Colon (tissue), 2 donors: ENCODE measurements at regions not wholly inside any gene's neighbourhood (a gene's known extent, or its start where the extent isn't known, plus 50 kb on each side); places are given as distances from the start of the nearest gene placed in this dataset.
"Not testable (repeated sequence)": the region's sequence is repeated elsewhere in the genome, so short reads cannot be mapped to it uniquely, and the experiment has no call there.

Source experiments
- FAIRE-seq: peaks from 2 replicates; lab custom pipeline; 2012; peaks lifted over from hg19 to GRCh38; lab: Jason Lieb, UNC
- donor health status: control.
- donor health status: control.

DNA sequence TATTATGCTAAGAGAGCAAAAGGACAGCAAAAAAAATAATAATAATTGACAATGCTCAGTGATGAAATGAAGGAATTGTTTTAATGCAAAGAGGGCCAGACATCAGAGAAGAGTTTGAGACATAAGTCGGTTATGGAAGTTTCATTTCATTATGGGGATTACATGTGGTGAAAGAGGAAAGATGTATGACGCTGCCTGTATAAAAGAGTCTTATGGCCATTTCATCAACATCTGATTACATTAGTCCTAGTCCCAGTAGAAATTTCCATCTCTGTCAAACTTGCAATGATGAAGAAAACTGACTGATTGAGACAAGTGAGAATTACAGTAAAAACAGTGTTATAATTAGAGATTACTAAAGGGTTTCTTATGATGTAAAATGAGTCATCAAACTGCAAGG lies 900.6 kb upstream of the CDH9 start:
- FAIRE-seq, result no peak

DNA sequence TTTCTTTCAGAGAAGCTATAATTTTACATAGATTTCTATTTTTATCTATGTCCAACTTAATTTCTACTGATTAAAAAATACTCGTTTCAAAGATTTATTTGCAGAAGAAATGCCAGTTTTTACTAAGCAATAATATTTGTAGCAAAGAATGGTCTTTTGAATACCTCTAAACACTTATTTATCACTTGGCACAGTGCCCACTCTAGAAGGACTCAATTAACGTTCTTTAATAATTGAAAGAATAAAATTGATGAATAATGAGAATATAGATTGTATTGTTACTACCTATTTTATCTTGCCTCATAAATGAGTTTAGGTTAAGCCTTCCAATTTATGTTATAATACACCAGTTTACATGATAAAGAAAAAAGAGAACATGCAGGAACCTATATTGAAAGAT lies 889.7 kb upstream of the CDH9 start:
- no peak for FAIRE-seq

DNA sequence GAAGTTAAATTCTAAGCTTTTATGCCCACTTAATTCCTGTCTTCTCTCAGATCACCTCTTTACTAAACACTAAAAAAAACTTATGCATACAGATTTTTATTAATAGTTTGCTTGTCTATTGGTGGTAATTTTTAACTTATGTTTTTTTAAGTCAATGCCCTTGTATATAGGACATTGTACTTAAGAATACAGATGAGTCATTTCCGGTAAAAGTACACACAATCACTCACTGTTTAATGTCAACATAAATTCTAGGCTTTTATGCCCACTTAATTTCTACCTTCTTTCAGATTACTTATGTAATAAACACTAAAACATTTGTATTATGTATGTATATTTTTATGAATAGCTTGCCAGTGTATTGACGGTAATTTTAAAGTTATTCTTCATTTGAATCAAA lies 872.8 kb upstream of the CDH9 start:
- no peak for FAIRE-seq

DNA sequence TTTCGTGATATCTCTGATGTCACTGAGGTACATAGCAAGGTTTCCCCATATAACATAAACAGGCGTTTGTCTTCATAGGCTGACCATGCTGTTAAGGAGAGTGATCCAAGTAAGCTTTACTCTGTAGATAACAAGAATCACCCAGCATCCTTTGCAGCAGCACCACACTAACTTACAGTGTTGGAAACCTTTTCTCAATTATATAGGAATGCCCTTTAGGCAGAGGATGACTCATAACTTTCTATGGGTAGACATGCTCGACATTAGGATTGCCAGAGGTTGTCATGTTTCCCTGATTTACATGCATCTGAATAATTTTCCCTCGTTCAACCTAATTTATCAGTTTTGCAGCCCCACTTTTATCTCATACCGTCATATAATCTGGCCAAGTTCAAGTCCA lies 870.0 kb upstream of the CDH9 start:
- no peak for FAIRE-seq

DNA sequence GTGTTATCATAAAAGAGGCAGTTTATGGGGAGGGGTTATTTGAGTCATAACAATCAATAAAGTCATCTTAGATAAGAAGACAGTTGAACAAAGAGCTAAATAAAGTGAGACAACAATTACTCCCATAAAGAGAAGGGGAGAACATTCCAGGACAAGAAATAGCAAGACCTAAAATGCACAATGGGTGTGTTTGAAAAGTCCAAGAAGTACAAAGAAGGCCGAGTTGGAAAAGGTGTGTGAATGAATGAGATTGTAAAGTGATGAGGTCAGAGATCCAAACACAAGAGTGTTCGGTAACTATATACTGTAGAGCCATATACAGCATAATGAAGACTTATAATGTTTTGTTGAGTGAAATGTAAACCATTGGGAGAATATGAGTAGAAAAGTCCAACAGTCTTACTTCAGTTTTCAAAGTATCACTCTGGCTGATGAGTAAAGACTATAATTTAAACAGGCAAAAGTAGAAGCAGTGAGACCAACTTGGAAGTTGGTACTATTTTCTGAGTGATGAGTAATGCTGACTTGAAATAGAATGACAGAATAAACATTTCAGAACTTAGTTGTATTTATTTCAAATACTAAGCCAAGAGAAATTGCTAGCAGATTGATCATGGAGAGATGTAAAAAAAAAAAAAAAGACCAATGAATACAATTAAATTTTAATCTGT lies 868.7 kb upstream of the CDH9 start:
- no peak for FAIRE-seq

DNA sequence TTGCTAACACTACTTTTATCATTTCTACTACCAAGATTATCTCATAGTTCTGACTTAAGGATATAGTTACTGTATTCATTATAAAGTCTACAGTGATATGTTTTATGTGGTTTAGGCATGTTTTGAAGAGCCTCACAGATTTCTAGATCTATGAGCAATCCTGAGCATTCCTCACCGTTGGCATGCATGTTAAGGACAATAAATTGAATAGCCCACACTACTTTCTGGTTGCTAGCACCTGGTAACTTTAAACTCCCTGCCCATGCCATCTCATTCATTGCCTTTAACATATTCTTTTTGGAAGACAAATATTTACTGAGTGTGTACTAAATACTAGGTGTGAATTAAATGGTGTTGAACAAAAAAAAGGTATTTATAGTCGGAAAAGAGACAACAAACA lies 868.1 kb upstream of the CDH9 start:
- no peak for FAIRE-seq

DNA sequence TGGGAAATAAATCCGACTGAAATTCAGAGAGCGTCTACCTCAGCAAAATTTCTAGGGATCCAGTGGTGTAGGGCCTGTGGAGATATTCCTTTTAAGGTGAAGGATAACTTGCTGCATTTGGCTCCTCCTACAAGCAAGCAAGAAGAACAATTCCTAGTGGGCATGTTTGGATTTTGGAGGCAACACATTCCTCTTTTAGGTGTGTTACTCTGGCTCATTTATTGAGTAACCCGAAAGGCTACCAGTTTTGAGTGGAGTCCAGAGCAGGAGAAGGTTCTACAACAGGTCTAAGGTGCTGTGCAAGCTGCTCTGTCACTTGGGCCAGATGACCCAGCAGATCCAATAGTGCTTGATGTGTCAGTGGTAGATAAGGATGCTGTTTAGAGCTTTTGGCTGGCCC lies 862.4 kb upstream of the CDH9 start:
- no peak for FAIRE-seq

DNA sequence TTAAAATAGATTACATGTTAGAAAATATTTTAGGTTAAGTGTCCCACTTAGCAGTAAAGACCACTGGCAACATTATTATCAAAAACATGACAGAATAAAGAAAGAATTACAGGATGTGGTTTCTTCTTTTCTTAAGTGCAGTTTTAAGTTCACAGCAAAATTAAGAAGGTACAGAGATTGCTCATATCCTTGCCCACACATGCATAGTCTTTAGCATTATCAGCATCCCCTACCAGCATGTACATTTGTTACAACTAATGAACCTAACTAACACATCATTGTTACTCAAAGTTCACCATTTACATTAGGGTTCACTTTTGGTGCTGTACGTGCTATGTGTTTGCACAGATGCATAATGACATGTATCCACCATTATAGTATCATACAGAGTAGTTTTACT lies 837.7 kb upstream of the CDH9 start:
- no peak for FAIRE-seq

DNA sequence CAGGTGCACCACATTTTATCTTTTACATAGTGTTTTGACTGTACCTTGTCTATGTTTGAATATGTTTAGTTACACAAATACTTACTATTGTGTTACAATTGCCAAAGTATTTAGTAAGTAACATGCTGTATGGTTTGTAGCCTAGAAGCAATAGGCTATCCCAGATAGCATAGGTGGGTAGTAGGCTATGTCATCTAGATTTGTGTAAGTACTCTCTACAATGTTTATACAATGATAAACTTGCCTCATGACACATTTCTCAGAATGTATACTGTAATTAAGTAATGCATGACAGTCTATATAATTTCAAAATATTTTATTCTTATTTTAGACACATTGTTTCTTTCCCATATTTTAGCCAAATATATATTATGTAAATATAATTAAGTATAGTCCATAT lies 836.8 kb upstream of the CDH9 start:
- FAIRE-seq, result no peak

DNA sequence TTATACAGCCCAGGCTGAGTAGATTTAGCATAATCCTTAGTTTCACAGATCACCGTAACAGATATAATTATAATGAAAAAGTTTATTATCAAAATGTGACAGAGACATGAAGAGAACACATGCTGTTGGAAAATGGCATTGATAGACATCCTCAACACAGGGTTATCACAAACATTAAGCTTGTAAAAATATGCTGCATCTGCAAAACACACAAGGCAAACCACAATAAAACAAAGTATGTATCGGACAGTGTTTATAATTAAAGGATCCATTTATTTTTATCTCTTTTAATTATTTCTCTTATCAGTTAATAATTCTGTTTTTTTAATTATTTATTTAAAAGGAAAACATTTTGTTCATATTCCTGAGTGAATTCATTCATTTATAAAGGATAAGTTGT lies 829.9 kb upstream of the CDH9 start:
- no peak for FAIRE-seq

DNA sequence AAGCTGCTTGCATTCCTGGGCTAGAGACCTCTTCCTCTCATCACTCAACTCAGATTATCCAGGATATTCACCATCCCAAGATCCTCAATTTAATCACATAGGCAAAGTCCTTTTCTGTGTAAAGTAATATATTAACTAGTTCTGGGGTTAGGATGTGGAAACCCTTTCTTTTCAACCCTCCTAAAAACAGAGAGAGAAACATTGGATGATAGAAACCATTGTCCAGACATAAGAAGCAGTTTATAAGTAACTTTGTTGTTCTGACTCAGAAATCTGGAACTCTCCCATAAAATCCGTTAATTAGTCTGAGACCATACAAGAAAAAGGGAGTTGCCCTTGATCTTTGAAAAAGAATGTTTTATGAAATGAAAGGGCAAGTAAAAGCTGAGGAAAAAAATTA lies 817.1 kb upstream of the CDH9 start:
- no peak for FAIRE-seq

DNA sequence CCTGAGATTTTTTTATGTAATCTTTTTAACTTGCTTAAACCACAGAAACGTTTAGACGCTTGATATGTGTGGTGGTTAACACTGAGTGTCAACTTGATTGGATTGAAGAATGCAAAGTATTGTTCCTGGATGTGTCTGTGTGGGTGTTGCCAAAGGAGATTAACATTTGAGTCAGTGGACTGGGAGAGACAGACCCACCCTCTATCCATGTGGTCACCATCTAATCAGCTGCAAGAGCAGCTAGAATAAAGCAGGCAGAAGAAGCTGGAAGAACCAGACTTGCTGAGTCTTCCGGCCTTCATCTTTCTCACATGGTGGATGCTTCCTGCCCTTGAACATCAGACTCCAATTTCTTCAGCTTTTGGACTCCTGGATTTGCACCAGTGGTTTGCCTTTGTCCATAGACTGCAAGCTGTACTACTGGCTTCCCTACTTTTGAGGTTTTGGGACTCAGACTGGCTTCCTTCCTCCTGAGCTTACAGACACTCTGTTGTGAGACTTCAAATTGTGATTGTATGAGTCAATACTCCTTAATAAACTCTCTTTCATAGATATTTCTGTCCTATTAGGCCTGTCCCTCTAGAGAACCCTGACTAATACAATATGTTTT lies 816.0 kb upstream of the CDH9 start:
- no peak for FAIRE-seq

DNA sequence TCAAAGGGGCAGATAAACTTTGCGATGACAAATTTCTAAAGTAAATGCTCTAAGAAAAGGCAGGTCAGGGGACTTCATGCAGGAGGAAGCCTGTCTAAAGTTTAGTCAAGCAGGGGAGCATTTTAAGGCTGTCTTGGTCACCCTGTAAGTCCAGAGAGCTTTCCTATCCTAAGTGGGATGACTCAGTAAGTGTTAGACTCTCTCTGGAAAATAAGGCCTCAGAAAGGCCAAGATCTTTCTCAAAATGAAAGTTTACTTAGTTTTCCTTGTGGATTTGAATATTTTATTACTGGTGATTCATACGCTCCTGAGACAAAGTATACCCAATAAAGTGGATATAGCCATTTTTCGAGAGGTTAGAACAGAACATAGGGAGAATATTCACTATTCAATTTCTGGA lies 806.9 kb upstream of the CDH9 start:
- no peak for FAIRE-seq

DNA sequence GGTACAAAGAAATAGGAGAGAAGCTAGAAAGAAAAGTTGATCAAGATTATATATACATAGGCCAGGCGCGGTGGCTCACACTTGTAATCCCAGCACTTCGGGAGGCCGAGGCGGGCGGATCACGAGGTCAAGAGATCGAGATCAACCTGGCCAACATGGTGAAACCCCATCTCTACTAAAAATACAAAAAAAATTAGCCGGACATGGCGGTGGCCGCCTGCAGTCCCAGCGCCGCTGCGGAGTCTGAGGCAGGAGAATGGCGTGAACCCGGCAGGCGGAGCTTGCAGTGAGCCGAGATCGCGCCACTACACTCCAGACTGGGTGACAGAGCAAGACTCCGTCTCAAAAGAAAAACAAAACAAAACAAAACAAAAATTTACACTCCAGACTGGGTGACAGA lies 798.3 kb upstream of the CDH9 start:
- not testable (repeated sequence) for FAIRE-seq

DNA sequence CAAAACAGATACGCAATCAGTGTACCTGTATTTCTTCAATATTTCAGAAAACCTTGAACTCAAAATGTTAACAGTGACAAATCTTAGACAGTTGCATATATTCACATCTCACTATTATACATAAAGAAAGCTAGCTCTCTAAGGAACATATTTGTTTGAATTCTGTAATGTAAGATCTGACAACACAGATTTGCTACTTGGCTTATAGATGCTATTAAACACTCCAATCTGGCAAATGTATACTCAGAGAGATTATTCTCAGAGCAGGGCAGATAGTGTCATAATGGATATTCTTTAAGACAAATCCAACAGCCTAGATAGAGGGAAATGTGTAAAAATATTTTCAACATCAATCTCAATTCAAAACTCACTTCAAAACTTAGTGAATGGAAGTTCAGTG lies 794.5 kb upstream of the CDH9 start:
- no peak for FAIRE-seq

DNA sequence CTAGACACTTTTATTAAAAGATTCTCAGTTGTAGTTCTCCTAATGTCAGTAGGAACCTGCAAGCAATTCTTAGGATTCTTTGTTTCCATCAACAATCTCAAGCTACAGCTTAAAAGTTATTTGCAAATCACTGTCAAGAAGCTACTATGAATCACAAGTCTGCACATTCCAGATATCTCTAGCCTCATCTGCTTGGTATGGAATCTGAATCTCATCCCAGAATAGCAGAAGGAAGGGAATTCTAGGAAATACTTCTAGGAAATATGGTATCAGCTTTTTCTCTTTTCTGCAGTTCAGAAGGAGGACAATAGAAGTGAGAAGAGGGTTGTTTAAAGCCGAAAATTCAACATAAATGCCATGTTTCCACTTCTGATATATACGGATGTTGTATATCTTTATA lies 792.2 kb upstream of the CDH9 start:
- no peak for FAIRE-seq

DNA sequence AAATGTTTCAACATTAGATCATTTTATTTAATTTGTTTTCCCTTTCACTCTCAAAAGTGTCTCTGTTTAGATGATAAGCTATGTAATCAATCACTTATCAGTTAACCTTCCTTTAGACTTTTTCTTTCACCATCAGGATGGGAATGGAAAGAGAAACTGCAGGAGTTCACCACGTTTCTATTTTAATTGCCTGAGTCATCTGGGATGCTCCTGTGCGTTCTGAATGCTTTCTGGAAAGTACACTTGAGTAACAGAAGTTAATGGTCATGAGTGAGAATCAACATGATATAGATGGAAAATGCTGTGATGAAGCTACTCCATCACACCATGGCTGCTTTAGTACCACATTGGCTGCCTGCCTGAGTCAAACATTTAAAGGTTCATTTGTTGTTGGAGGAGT lies 783.3 kb upstream of the CDH9 start:
- FAIRE-seq, result no peak

DNA sequence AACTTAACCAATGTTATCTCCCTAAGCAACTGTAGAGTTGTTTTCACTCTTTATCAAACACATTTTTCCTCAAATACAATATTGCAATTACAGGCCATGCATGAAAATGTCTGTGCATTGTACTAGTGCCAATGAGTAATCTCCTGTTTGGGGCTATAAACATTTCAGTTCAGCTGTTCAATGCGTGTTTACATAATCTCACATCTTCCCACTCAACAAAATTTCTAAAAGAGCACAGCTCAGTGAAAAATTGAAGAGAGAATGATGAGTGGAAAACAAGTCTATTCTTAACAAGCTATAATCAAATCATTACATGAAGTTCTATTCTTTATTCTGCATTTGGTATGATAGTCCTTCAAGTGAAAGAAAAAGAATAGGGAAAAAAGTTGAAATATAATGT lies 780.5 kb upstream of the CDH9 start:
- no peak for FAIRE-seq

DNA sequence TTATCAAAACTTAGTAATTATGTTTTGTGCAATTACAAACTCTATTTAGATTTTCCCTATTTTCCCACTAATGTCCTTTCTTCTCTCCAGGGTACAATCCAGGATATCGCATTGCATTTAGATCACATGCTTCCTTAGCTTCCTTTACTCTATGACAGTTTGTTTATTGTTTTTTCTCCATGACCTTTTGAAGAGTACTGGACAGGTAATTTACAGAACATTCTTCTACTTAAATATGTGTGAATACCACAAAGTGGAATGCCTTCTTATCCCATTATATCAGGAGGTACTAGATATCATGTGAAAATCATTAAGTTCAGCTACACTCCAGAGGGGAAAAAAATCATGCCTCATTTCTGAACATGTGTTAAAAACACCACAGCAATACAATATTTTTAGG lies 776.6 kb upstream of the CDH9 start:
- FAIRE-seq, result no peak

DNA sequence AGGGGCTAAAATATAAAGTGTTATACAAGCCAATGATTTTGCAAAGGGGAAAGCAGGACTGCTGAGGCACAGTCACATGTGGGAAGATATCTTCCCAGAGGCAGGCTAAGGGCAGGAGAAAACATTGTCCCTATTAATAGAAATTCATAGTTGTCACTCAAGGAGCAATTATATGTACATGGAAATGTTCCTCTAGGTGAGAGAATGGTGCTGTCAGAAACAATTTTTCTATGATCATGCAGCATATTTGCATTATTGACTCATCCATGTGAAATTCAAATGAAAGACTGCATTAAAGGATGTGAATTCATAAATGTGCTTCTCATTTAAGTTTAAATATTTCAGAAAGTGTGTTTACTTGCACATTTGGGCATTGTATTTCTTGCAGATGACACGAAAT lies 775.9 kb upstream of the CDH9 start:
- FAIRE-seq, result no peak

DNA sequence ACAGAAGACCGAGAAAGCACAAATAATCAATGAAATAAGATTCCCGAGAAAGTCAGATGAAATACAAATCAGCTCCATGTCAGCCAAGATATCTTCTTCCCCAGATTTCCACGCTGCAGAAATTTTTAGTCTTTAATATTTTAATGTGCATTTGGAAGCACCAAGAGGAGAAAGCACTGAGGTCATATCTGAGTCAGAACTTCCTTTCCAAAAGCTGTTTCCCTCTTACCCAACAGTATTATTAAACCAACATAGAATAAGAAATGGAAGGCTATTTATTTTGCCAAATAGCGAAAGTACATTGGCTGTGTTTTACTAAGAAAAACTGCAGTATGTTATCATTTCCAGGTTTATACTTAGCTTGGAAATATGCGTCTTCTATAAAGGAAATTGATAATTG lies 772.1 kb upstream of the CDH9 start:
- FAIRE-seq, result no peak

DNA sequence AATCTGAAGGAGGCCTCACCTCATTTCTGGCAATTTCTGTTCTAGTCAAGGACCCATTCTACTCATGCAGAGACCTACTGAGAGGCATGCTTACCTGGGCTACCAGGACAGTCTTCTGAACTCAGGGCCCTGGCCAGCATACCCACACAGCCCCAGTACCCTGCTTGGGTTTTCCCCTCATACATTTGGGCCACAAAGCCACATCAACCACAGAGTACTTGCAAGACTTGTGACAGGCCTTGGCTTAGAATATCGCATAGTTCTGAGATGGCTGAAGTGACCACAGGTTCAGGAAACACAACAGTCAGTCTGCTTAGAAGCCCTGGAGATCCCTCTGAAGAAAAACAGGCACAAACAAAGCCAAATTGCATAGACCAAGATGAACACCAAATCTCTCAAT lies 758.8 kb upstream of the CDH9 start:
- FAIRE-seq, result no peak

DNA sequence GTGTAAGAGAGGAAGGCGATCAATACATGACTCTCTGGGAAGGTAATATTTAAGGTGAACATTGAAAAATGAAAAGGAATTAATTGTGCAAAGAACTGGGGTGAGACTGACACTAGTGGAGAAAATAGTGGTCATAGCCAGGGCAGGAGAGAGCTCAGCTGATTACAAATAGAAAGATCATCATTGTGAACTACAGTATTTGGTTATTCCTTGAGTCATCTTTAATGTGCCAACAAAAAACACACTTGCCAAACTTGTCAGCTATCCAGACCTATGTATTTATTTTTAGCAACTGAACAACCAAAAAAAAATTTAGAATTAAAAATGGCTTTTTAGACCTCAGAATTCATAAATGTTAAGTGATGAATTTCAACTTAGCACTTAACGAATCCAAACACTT lies 749.8 kb upstream of the CDH9 start:
- FAIRE-seq, result no peak

DNA sequence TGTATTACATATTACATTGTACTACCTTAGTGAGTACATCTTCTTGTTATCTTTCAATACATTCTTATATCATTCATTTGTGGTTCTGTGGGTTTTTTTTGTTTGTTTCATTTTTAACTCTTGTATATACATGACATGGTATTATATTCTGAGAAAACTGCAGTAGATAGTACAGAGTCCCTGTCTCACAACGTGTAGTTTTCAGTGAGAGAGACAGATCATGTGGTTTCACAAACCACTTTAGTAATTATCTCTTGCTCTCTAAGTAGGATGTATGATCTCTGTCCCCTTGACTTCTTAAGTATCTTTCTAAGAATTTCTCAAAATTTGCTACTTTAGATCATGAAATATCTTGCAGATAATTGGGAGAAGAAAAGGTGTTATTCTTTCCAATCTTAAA lies 745.9 kb upstream of the CDH9 start:
- FAIRE-seq, result no peak

DNA sequence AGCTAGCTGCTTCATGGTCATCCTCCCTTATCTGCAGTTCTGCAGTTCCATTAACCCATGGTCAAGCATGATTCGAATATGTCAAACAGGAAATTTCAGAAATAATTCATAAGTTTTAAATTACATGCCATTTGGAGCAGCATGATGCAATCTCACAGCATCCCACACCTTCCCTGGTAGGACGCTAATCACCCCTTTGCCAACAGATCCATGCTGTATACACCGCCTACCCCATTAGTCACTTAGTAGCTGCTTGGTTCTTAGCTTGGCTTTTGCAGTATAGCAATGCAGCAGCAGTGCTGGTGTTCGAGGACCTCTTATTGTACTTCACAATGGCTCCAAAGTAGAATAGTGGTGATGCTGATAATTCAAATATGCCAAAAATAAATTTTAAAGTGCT lies 739.7 kb upstream of the CDH9 start:
- FAIRE-seq, result no peak
